H9 (cell line): ENCODE measurements at regions not wholly inside any gene's neighbourhood (a gene's known extent, or its start where the extent isn't known, plus 50 kb on each side); places are given as distances from the start of the nearest gene placed in this dataset.

Source experiments
- DNase-seq: peaks from one replicate; pipeline ENCODE4 v3.0.0-alpha.2; 2017
- H2AFZ ChIP-seq: one replicate; pipeline ENCODE4 v1.6.1; 2013; ENCODE audit warnings: mild to moderate bottlenecking, low read length, control low read depth, moderate library complexity
- H2AK5ac ChIP-seq: 2 replicates; pipeline ENCODE4 v1.6.1; 2013; ENCODE audit warnings: low read length, control low read depth, mixed read lengths; ENCODE audit not compliant: insufficient read length
- H2BK120ac ChIP-seq: one replicate; pipeline ENCODE4 v1.6.1; 2013; ENCODE audit warnings: low read depth, mild to moderate bottlenecking, low read length, control low read depth, inconsistent platforms; ENCODE audit not compliant: poor library complexity, severe bottlenecking
- H2BK12ac ChIP-seq: 2 replicates; pipeline ENCODE4 v1.6.1; 2013; ENCODE audit warnings: low read length, control low read depth, mixed read lengths, low read depth; ENCODE audit not compliant: insufficient read length
- H2BK15ac ChIP-seq: 2 replicates; pipeline ENCODE4 v1.6.1; 2013; ENCODE audit warnings: low read depth, low read length, control low read depth
- H2BK20ac ChIP-seq: one replicate; pipeline ENCODE4 v1.6.1; 2013; ENCODE audit warnings: low read depth, mild to moderate bottlenecking, low read length, control low read depth, inconsistent platforms; ENCODE audit not compliant: poor library complexity, severe bottlenecking
- H2BK5ac ChIP-seq: 2 replicates; pipeline ENCODE4 v1.6.1; 2013; ENCODE audit warnings: low read length, control low read depth, mixed read lengths; ENCODE audit not compliant: insufficient read length
- H3K14ac ChIP-seq: 2 replicates; pipeline ENCODE4 v1.6.1; 2013; ENCODE audit warnings: low read length, control low read depth; ENCODE audit not compliant: insufficient read depth
- H3K18ac ChIP-seq: 2 replicates; pipeline ENCODE4 v1.6.1; 2013; ENCODE audit warnings: low read depth, mild to moderate bottlenecking, mixed read lengths, low read length, control low read depth; ENCODE audit not compliant: insufficient read length
- H3K23ac ChIP-seq: 2 replicates; pipeline ENCODE4 v1.6.1; 2013; ENCODE audit warnings: low read length, control low read depth, mixed read lengths, low read depth; ENCODE audit not compliant: insufficient read length
- H3K23me2 ChIP-seq: 2 replicates; pipeline ENCODE4 v1.6.1; 2013; ENCODE audit warnings: low read depth, mild to moderate bottlenecking, mixed read lengths, low read length, control low read depth; ENCODE audit not compliant: insufficient read length, poor library complexity, severe bottlenecking
- H3K27ac ChIP-seq: 2 replicates; pipeline ENCODE4 v1.5.1; 2013; ENCODE audit warnings: low read length, control low read depth, mixed read lengths, low read depth; ENCODE audit not compliant: insufficient read length
- H3K27me3 ChIP-seq: 2 replicates; pipeline ENCODE4 v1.6.1; 2013; ENCODE audit warnings: low read length, control low read depth, inconsistent platforms; ENCODE audit not compliant: insufficient read depth
- H3K4ac ChIP-seq: 2 replicates; pipeline ENCODE4 v1.6.1; 2013; ENCODE audit warnings: low read depth, mild to moderate bottlenecking, control low read depth, inconsistent platforms, low read length, moderate library complexity
- H3K4me1 ChIP-seq: 2 replicates; pipeline ENCODE4 v1.6.1; 2013; ENCODE audit warnings: low read length, control low read depth, inconsistent platforms; ENCODE audit not compliant: insufficient read depth
- H3K4me2 ChIP-seq: 2 replicates; pipeline ENCODE4 v1.6.1; 2013; ENCODE audit warnings: low read length, control low read depth, mixed read lengths; ENCODE audit not compliant: insufficient read length, insufficient read depth
- H3K56ac ChIP-seq: 2 replicates; pipeline ENCODE4 v1.6.1; 2013; ENCODE audit warnings: low read depth, mild to moderate bottlenecking, mixed read lengths, low read length, control low read depth; ENCODE audit not compliant: insufficient read length
- H3K79me1 ChIP-seq: 2 replicates; pipeline ENCODE4 v1.6.1; 2013; ENCODE audit warnings: low read depth, mild to moderate bottlenecking, moderate library complexity, low read length, control low read depth, inconsistent platforms; ENCODE audit not compliant: insufficient read depth, poor library complexity, severe bottlenecking
- H3K79me2 ChIP-seq: 2 replicates; pipeline ENCODE4 v1.6.1; 2013; ENCODE audit warnings: low read length, control low read depth, inconsistent platforms; ENCODE audit not compliant: insufficient read depth
- H3K9ac ChIP-seq: 2 replicates; pipeline ENCODE4 v1.6.1; 2013; ENCODE audit warnings: low read length, control low read depth, mixed read lengths; ENCODE audit not compliant: insufficient read length; ENCODE audit errors: extremely low read depth
- H3K9me3 ChIP-seq: one replicate; pipeline ENCODE4 v1.6.1; 2013; ENCODE audit warnings: low read depth, low read length, inconsistent platforms; ENCODE audit not compliant: control insufficient read depth
- H3T11ph ChIP-seq: one replicate; pipeline ENCODE4 v1.6.1; 2013; ENCODE audit warnings: mild to moderate bottlenecking, low read length, control low read depth, inconsistent platforms
- H4K20me1 ChIP-seq: one replicate; pipeline ENCODE4 v1.6.1; 2013; ENCODE audit not compliant: control insufficient read depth, insufficient read length, insufficient read depth
- H4K5ac ChIP-seq: 2 replicates; pipeline ENCODE4 v1.6.1; 2013; ENCODE audit warnings: low read depth, mild to moderate bottlenecking, mixed read lengths, low read length, control low read depth; ENCODE audit not compliant: insufficient read length
- H4K8ac ChIP-seq: replicated peaks from 2 replicates; pipeline ENCODE4 v1.6.1; 2013; ENCODE audit warnings: low read length, control low read depth, mixed read lengths, low read depth; ENCODE audit not compliant: insufficient read length
- H4K91ac ChIP-seq: 2 replicates; pipeline ENCODE4 v1.6.1; 2013; ENCODE audit warnings: low read depth, mild to moderate bottlenecking, moderate library complexity, mixed read lengths, low read length, control low read depth; ENCODE audit not compliant: insufficient read length
- H3K27ac Mint-ChIP-seq, 3 experiments: 2 replicates in 2 of 3; 3 replicates in 1 of 3; pipeline ENCODE4 v1.8.0; 2020 to 2021; ENCODE audit warnings: mixed read lengths in 3 of 3, mild to moderate bottlenecking in 1 of 3, moderate library complexity in 1 of 3
- H3K27me3 Mint-ChIP-seq: 2 replicates; pipeline ENCODE4 v1.8.0; 2021; ENCODE audit warnings: low read depth, mild to moderate bottlenecking, moderate library complexity, mixed read lengths
- H3K36me3 Mint-ChIP-seq, 3 experiments: 2 replicates in 2 of 3; 3 replicates in 1 of 3; pipeline ENCODE4 v1.8.0; 2020 to 2021; ENCODE audit warnings: low read depth in 3 of 3, mixed read lengths in 3 of 3; ENCODE audit not compliant: insufficient read depth in 1 of 3
- H3K4me1 Mint-ChIP-seq, 2 experiments: 2 replicates each; pipeline ENCODE4 v1.8.0; 2020; ENCODE audit warnings: mixed read lengths in 2 of 2
- H3K4me3 Mint-ChIP-seq, 2 experiments: 2 replicates in 1 of 2; 3 replicates in 1 of 2; pipeline ENCODE4 v1.8.0; 2020 to 2021; ENCODE audit warnings: mild to moderate bottlenecking in 2 of 2, mixed read lengths in 2 of 2, moderate library complexity in 1 of 2
- H3K9me3 Mint-ChIP-seq, 2 experiments: 2 replicates in 1 of 2; 3 replicates in 1 of 2; pipeline ENCODE4 v1.8.0; 2020; ENCODE audit warnings: mild to moderate bottlenecking in 2 of 2, mixed read lengths in 2 of 2, moderate library complexity in 1 of 2
- WGBS: extraction: QIAGEN DNeasy Blood & Tissue Kit; methylation state at CpG from one replicate; pipeline ENCODE4 v1.1.7; 2013; ENCODE audit warnings: missing lambda C conversion rate, low lambda C conversion rate, mixed read lengths; ENCODE audit not compliant: insufficient read length; ENCODE audit errors: extremely low coverage; 5-methylcytosine and 5-hydroxymethylcytosine counted together
- TF ChIP-seq, protein P1 (sequence below): fragments of 200-600 bp; sonication (generic); conservative IDR thresholded peaks from 3 replicates; pipeline ENCODE4 v1.8.0; 2021; ENCODE audit warnings: antibody characterized with exemption, mild to moderate bottlenecking

DNA sequence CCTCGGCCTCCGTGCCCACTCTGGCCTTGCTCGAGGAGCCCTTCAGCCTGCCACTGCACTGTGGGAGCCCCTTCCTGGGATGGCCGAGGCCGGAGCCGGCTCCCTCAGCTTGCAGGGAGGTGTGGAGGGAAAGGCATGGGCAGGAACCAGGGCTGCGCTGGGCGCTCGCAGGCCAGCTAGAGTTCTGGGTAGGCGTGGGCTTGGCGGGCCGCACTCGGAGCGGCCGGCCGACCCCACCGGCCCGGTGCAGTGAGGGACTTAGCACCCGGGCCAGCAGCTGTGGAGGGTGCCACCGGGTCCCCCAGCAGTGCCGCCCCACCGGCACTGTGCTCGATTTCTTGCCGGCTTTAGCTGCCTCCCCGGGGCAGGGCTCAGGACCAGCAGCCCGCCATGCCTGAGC is 101.0 kb upstream of the IRX5 start:
- Mint-ChIP-seq H3K9me3 (peaks cover 18% of the 10 kb centered on the region in 2 experiments), H3K27ac (no peak overlapping the region), H3K36me3 (peaks cover 2 to 28% (median 7%) of the 10 kb centered on the region in 3 experiments; a peak in 5 of 7 replicates), H3K27me3 (no peaks in the 10 kb centered on the region; the same call in 1 of the 2 replicates), H3K4me1 (no peaks in the 10 kb centered on the region), H3K4me3 (no peak overlapping the region)
- H2AFZ ChIP-seq: no peak overlapping the region
- H2BK5ac ChIP-seq: no peak overlapping the region
- no peak overlapping the region for H3T11ph ChIP-seq
- no peak overlapping the region for H3K9ac ChIP-seq
- no peak overlapping the region for H4K8ac ChIP-seq
- no peak overlapping the region for H3K14ac ChIP-seq
- no peak overlapping the region for H3K4me2 ChIP-seq
- no peak overlapping the region for H4K91ac ChIP-seq
- no CpG with 5 or more reads among the region's 26 CpGs for WGBS
- H3K23ac ChIP-seq: no peak overlapping the region
- no peaks in the 10 kb centered on the region for H3K27me3 ChIP-seq
- H3K23me2 ChIP-seq: no peaks in the 10 kb centered on the region
- no peaks in the 10 kb centered on the region for H3K4me1 ChIP-seq
- H4K20me1 ChIP-seq: no peaks in the 10 kb centered on the region
- no peak overlapping the region for H3K4ac ChIP-seq
- no peak overlapping the region for H2BK12ac ChIP-seq
- no peak overlapping the region for H2BK20ac ChIP-seq
- no peaks in the 10 kb centered on the region for H3K79me1 ChIP-seq
- DNase-seq: no peak
- no peak overlapping the region for H2BK120ac ChIP-seq
- H2AK5ac ChIP-seq: no peak overlapping the region
- TF ChIP-seq, protein P1, sequence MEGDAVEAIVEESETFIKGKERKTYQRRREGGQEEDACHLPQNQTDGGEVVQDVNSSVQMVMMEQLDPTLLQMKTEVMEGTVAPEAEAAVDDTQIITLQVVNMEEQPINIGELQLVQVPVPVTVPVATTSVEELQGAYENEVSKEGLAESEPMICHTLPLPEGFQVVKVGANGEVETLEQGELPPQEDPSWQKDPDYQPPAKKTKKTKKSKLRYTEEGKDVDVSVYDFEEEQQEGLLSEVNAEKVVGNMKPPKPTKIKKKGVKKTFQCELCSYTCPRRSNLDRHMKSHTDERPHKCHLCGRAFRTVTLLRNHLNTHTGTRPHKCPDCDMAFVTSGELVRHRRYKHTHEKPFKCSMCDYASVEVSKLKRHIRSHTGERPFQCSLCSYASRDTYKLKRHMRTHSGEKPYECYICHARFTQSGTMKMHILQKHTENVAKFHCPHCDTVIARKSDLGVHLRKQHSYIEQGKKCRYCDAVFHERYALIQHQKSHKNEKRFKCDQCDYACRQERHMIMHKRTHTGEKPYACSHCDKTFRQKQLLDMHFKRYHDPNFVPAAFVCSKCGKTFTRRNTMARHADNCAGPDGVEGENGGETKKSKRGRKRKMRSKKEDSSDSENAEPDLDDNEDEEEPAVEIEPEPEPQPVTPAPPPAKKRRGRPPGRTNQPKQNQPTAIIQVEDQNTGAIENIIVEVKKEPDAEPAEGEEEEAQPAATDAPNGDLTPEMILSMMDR: no peak
- H3K27ac ChIP-seq: no peak overlapping the region
- no peak overlapping the region for H3K56ac ChIP-seq
- no peak overlapping the region for H2BK15ac ChIP-seq
- H3K79me2 ChIP-seq: no peaks in the 10 kb centered on the region
- no peak overlapping the region for H4K5ac ChIP-seq
- H3K9me3 ChIP-seq: no peaks in the 10 kb centered on the region
- no peak overlapping the region for H3K18ac ChIP-seq
